ENCODE measurements at regions not wholly inside any gene's neighbourhood (a gene's known extent, or its start where the extent isn't known, plus 50 kb on each side); places are given as distances from the start of the nearest gene placed in this dataset.

DNA sequence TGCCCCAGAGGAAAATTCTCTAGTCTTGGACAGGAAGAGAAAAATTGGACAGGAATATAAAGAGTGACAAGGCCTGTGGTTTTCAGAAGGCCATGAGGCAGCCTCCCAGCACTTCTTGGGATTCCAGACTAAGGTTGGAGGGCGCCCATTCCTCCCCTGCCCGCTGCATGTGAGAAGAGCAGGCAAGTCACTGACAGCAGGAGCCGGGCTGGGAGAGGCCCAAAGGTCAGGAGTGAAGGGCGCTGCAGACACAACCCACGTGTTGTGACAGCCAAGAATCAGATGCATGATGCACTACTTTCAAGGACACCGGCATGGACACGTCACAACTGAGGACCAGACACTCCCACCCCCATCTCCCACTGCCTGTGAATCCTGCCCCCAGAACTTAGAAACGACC lies 256.7 kb downstream of the CBLN1 start:
- TF ChIP-seq, protein P1, sequence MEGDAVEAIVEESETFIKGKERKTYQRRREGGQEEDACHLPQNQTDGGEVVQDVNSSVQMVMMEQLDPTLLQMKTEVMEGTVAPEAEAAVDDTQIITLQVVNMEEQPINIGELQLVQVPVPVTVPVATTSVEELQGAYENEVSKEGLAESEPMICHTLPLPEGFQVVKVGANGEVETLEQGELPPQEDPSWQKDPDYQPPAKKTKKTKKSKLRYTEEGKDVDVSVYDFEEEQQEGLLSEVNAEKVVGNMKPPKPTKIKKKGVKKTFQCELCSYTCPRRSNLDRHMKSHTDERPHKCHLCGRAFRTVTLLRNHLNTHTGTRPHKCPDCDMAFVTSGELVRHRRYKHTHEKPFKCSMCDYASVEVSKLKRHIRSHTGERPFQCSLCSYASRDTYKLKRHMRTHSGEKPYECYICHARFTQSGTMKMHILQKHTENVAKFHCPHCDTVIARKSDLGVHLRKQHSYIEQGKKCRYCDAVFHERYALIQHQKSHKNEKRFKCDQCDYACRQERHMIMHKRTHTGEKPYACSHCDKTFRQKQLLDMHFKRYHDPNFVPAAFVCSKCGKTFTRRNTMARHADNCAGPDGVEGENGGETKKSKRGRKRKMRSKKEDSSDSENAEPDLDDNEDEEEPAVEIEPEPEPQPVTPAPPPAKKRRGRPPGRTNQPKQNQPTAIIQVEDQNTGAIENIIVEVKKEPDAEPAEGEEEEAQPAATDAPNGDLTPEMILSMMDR (IDR thresholded peaks at IDR 0.05) = no peak
- TF ChIP-seq POLR2A (IDR thresholded peaks at IDR 0.05) = no peak
- TF ChIP-seq POLR2AphosphoS5 (IDR thresholded peaks at IDR 0.05) = no peak
